Heart right ventricle (tissue), 16 donors: ENCODE measurements at regions not wholly inside any gene's neighbourhood (a gene's known extent, or its start where the extent isn't known, plus 50 kb on each side); places are given as distances from the start of the nearest gene placed in this dataset.

Source experiments
- ATAC-seq, 8 donors: fragments of 200-7000 bp; cut with Tn5 transposase; one replicate each; pipeline ENCODE4 v1.9.1; 2020; ENCODE audit warnings: mild to moderate bottlenecking in 8 of 8, moderate library complexity in 8 of 8, moderate number of reproducible peaks in 1 of 8
- DNase-seq, 2 donors: peaks; one replicate each; pipeline ENCODE4 v3.0.0-alpha.2; 2020
- H3K27ac ChIP-seq, 10 donors: fragments of 200-600 bp; sonication (generic) in 2 of 10; one replicate each; pipeline versions ENCODE4 v1.5.0 to v1.8.0; 2020 to 2022; ENCODE audit warnings: mild to moderate bottlenecking in 3 of 10
- H3K27me3 ChIP-seq, 7 donors: fragments of 200-600 bp; one replicate each; pipeline ENCODE4 v1.8.0; 2021 to 2022; ENCODE audit warnings: mild to moderate bottlenecking in 2 of 7
- H3K36me3 ChIP-seq, 9 donors: fragments of 200-600 bp; sonication (generic) in 1 of 9; one replicate each; pipeline versions ENCODE4 v1.5.0 to v1.8.0; 2020 to 2022; ENCODE audit warnings: mild to moderate bottlenecking in 2 of 9
- H3K4me1 ChIP-seq, 9 donors: fragments of 200-600 bp; sonication (generic) in 1 of 9; one replicate each; pipeline versions ENCODE4 v1.5.0 to v1.8.0; 2020 to 2022; ENCODE audit warnings: mild to moderate bottlenecking in 4 of 9
- H3K4me3 ChIP-seq, 10 donors: fragments of 200-600 bp; sonication (generic) in 2 of 10; one replicate each; pipeline versions ENCODE4 v1.5.0 to v1.8.0; 2020 to 2022; ENCODE audit warnings: mild to moderate bottlenecking in 7 of 10, moderate library complexity in 2 of 10
- H3K9me3 ChIP-seq, 11 donors: fragments of 200-600 bp in 10 of 11; sonication (generic) in 2 of 11; one replicate each; pipeline versions ENCODE4 v1.5.0 to v1.8.0; 2013 to 2022; ENCODE audit warnings: mild to moderate bottlenecking in 2 of 11, control low read depth in 1 of 11, moderate library complexity in 1 of 11
- CTCF ChIP-seq, 9 donors: fragments of 200-600 bp; sonication (generic) in 2 of 9; IDR thresholded peaks; one replicate each; pipeline versions ENCODE4 v1.5.0 to v1.8.0; 2021 to 2022; ENCODE audit warnings: antibody characterized with exemption in 9 of 9, mild to moderate bottlenecking in 5 of 9, moderate library complexity in 1 of 9
- WGBS, 2 donors: extraction: QIAGEN DNeasy Blood & Tissue Kit; methylation state at CpG; one replicate each; pipeline ENCODE4 v1.1.7; 2013; ENCODE audit warnings: inconsistent platforms in 1 of 2; 5-methylcytosine and 5-hydroxymethylcytosine counted together
- intact Hi-C, 10 donors: fragments of 100-400 bp; cut with DNase I; formaldehyde crosslinking; loops; one replicate each; pipeline versions ENCODE4 v1.11.1 to v1.14.2; 2022
- donor health status: Arrhythmogenic right ventricular cardiomyopathy.
- donor health status: ischemic (EF 13 %, LVEDD 7.1; RV severe dilation, severe dysfunction).
- donor health status: healthy with polysubstance abuse.
- donor health status: DM: no; HTN: yes; CAD: no.
- donor health status: DM: no; HTN: no; CAD: no.
- donor health status: ischemic (EF 25% LVEDD 6.9; RV normal size, moderate dysfunction).
- donor health status: ischemic (EF 25% LVEDD 5.7; RV mildly dilated, moderate dysfunction).
- donor health status: healthy.
- donor health status: DM: yes; HTN: yes; CAD: no.
- donor health status: Ischemic cardiomyopathy.
- donor health status: ischemic (EF 35%, LVEDD 5.7; RV mildly dilated, moderate dysfunction).
- donor health status: nonischemic (EF 11% LVEDD 7.7; RV severe dilation, severe dysfunction).
- donor health status: DM: yes; HTN: yes; CAD: no.
- donor health status: PGD.
- donor health status: ischemic (EF 29% LVEDD 5.4; RV normal size, mild dysfunction).
- donor health status: nonischemic (EF 23%, LVEDD 6.1; RV moderate dilation, normal function).

GRCh38 chrY:8659721-8660120, 677.5 kb upstream of the TSPY4 start:
- Histone ChIP-seq H3K36me3 (no peaks in the 10 kb centered on the region), H3K27me3 (no peaks in the 10 kb centered on the region), H3K27ac (no peak overlapping the region), H3K4me3 (no peak overlapping the region), H3K9me3 (no peaks in the 10 kb centered on the region), H3K4me1 (no peaks in the 10 kb centered on the region)
- 81 to 84% methylated on average over 6 of the region's 6 CpGs for WGBS, 2 donors
- DNase-seq (no peak), ATAC-seq (no peak)
- TF ChIP-seq CTCF (IDR thresholded peaks at IDR 0.05): no peak
- intact Hi-C loops: no loop called here

GRCh38 chrY:8673896-8674295, 663.4 kb upstream of the TSPY4 start:
- H3K27me3 ChIP-seq: no peaks in the 10 kb centered on the region
- intact Hi-C loops: no loop called here
- TF ChIP-seq CTCF (IDR thresholded peaks at IDR 0.05): no peak
- H3K4me3 ChIP-seq: no peak overlapping the region
- no peaks in the 10 kb centered on the region for H3K36me3 ChIP-seq
- no peak overlapping the region for H3K27ac ChIP-seq
- DNase-seq (no peak), ATAC-seq (no peak)
- H3K9me3 ChIP-seq: no peaks in the 10 kb centered on the region
- H3K4me1 ChIP-seq: no peaks in the 10 kb centered on the region
- 68 to 71% methylated on average over 14 of the region's 14 CpGs for WGBS, 2 donors

GRCh38 chrY:8677336-8677935, 659.8 kb upstream of the TSPY4 start:
- no peaks in the 10 kb centered on the region for H3K36me3 ChIP-seq
- no peaks in the 10 kb centered on the region for H3K9me3 ChIP-seq
- no peak overlapping the region for H3K27ac ChIP-seq
- WGBS, 2 donors: 40 to 41% methylated on average over 5 of the region's 5 CpGs
- no peak overlapping the region for H3K4me3 ChIP-seq
- TF ChIP-seq CTCF (IDR thresholded peaks at IDR 0.05): no peak
- no peak for DNase-seq
- H3K27me3 ChIP-seq: no peaks in the 10 kb centered on the region
- ATAC-seq: no peak
- intact Hi-C loops: no loop called here
- no peaks in the 10 kb centered on the region for H3K4me1 ChIP-seq

GRCh38 chrY:8687154-8687553, 650.1 kb upstream of the TSPY4 start:
- Histone ChIP-seq H3K4me3 (no peak overlapping the region), H3K36me3 (no peaks in the 10 kb centered on the region), H3K27ac (no peak overlapping the region), H3K4me1 (no peaks in the 10 kb centered on the region), H3K27me3 (no peaks in the 10 kb centered on the region), H3K9me3 (no peaks in the 10 kb centered on the region)
- TF ChIP-seq CTCF (IDR thresholded peaks at IDR 0.05): no peak
- WGBS, 2 donors: 55 to 67% methylated on average over 5 of the region's 5 CpGs
- intact Hi-C loops: no loop called here
- ATAC-seq: no peak
- DNase-seq: no peak
